A549 (cell line): ENCODE measurements at regions not wholly inside any gene's neighbourhood (a gene's known extent, or its start where the extent isn't known, plus 50 kb on each side); places are given as distances from the start of the nearest gene placed in this dataset.

Experiments
- BHLHE40 ChIP-seq: IDR thresholded peaks from 2 replicates; pipeline ENCODE4 v1.6.1; 2012; ENCODE audit warnings: low read depth, low read length, inconsistent platforms
- JUN ChIP-seq, 2 experiments: fragments of >200 bp; sonication (Bioruptor Twin); formaldehyde crosslinking; IDR thresholded peaks; 2 replicates in 1 of 2; 3 replicates in 1 of 2; pipeline ENCODE4 v1.6.1; 2016 to 2017
- MAFK ChIP-seq: fragments of 450-650 bp; IDR thresholded peaks from 2 replicates; pipeline ENCODE4 v1.6.1; 2014; ENCODE audit not compliant: partially characterized antibody
- ZFP36 ChIP-seq: fragments of 450-650 bp; IDR thresholded peaks from 2 replicates; pipeline ENCODE4 v1.6.1; 2014; ENCODE audit warnings: borderline replicate concordance; ENCODE audit not compliant: partially characterized antibody
- TF ChIP-seq, protein P1 (sequence below): fragments of >200 bp; sonication (Bioruptor Twin); formaldehyde crosslinking; IDR thresholded peaks from 3 replicates; pipeline ENCODE4 v1.5.1; 2016
- TF ChIP-seq, protein P2 (sequence below): IDR thresholded peaks from 2 replicates; pipeline ENCODE4 v1.6.1; 2012
- TF ChIP-seq, protein P3 (sequence below): fragments of 150-350 bp; IDR thresholded peaks from 2 replicates; pipeline ENCODE4 v1.6.1; 2014; ENCODE audit warnings: low read depth, mild to moderate bottlenecking, low read length
- TF ChIP-seq, protein P4 (sequence below): fragments of 250-450 bp; sonication (Bioruptor Pico); IDR thresholded peaks from 2 replicates; pipeline ENCODE4 v1.5.0; 2021; ENCODE audit warnings: mild to moderate bottlenecking, moderate library complexity, borderline replicate concordance

DNA sequence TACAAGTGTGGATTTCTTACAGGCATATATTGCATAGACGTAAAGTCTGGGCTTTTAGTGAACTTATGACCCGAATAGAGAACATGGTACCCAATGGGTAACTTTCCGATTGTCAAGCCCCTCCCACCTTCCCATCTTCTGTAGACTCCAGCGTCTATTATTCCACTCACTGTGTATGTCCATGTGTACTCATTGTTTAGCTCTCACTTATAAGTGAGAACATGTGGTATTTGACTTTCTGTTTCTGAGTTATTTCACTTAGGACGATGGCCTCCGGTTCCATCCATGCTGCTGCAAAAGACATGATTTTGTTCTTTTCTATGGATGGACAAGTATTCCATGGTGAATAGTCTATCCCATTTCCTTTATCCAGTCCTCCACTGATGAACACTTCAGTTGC, 306.4 kb downstream of the CD83 start:
- TF ChIP-seq, protein P1, sequence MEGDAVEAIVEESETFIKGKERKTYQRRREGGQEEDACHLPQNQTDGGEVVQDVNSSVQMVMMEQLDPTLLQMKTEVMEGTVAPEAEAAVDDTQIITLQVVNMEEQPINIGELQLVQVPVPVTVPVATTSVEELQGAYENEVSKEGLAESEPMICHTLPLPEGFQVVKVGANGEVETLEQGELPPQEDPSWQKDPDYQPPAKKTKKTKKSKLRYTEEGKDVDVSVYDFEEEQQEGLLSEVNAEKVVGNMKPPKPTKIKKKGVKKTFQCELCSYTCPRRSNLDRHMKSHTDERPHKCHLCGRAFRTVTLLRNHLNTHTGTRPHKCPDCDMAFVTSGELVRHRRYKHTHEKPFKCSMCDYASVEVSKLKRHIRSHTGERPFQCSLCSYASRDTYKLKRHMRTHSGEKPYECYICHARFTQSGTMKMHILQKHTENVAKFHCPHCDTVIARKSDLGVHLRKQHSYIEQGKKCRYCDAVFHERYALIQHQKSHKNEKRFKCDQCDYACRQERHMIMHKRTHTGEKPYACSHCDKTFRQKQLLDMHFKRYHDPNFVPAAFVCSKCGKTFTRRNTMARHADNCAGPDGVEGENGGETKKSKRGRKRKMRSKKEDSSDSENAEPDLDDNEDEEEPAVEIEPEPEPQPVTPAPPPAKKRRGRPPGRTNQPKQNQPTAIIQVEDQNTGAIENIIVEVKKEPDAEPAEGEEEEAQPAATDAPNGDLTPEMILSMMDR = no peak
- TF ChIP-seq JUN (IDR thresholded peaks at IDR 0.05) (no peak), MAFK (no peak), BHLHE40 (no peak), ZFP36 (no peak)
- TF ChIP-seq, protein P2, sequence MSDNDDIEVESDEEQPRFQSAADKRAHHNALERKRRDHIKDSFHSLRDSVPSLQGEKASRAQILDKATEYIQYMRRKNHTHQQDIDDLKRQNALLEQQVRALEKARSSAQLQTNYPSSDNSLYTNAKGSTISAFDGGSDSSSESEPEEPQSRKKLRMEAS = no peak
- TF ChIP-seq, protein P3, sequence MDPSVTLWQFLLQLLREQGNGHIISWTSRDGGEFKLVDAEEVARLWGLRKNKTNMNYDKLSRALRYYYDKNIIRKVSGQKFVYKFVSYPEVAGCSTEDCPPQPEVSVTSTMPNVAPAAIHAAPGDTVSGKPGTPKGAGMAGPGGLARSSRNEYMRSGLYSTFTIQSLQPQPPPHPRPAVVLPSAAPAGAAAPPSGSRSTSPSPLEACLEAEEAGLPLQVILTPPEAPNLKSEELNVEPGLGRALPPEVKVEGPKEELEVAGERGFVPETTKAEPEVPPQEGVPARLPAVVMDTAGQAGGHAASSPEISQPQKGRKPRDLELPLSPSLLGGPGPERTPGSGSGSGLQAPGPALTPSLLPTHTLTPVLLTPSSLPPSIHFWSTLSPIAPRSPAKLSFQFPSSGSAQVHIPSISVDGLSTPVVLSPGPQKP = no peak
- TF ChIP-seq, protein P4, sequence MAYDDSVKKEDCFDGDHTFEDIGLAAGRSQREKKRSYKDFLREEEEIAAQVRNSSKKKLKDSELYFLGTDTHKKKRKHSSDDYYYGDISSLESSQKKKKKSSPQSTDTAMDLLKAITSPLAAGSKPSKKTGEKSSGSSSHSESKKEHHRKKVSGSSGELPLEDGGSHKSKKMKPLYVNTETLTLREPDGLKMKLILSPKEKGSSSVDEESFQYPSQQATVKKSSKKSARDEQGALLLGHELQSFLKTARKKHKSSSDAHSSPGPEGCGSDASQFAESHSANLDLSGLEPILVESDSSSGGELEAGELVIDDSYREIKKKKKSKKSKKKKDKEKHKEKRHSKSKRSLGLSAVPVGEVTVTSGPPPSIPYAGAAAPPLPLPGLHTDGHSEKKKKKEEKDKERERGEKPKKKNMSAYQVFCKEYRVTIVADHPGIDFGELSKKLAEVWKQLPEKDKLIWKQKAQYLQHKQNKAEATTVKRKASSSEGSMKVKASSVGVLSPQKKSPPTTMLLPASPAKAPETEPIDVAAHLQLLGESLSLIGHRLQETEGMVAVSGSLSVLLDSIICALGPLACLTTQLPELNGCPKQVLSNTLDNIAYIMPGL (CRISPR knock-in tag) = no peak
